PFSK-1 (cell line): ENCODE measurements at regions not wholly inside any gene's neighbourhood (a gene's known extent, or its start where the extent isn't known, plus 50 kb on each side); places are given as distances from the start of the nearest gene placed in this dataset.

Experiments
- FOXP2 ChIP-seq: optimal IDR thresholded peaks from 2 replicates; pipeline ENCODE3; 2011; ENCODE audit warnings: borderline replicate concordance, control low read depth, inconsistent platforms; ENCODE audit not compliant: insufficient read depth; ENCODE audit errors: extremely low read length, extremely low read depth
- POLR2AphosphoS5 ChIP-seq: IDR thresholded peaks from 2 replicates; pipeline ENCODE4 v1.6.1; 2012; ENCODE audit warnings: low read depth, mild to moderate bottlenecking, control low read depth, low read length, moderate library complexity
- REST ChIP-seq, 2 experiments: IDR thresholded peaks; 2 replicates each; pipeline versions ENCODE4 v1.6.1 to v1.8.0; 2011 to 2012; ENCODE audit warnings: low read depth in 2 of 2, low read length in 2 of 2, control low read depth in 1 of 2, inconsistent platforms in 1 of 2, mild to moderate bottlenecking in 1 of 2, moderate library complexity in 1 of 2; ENCODE audit not compliant: insufficient read depth in 1 of 2
- SIN3A ChIP-seq: IDR thresholded peaks from 2 replicates; pipeline ENCODE4 v1.6.1; 2012; ENCODE audit warnings: mild to moderate bottlenecking, low read length, moderate library complexity, borderline replicate concordance; ENCODE audit not compliant: insufficient read depth
- TAF1 ChIP-seq: IDR thresholded peaks from 2 replicates; pipeline ENCODE4 v1.6.1; 2012; ENCODE audit warnings: low read length, control low read depth, borderline replicate concordance; ENCODE audit not compliant: insufficient read depth

- no peak for TF ChIP-seq FOXP2
- TF ChIP-seq TAF1, result no peak
- no peak for TF ChIP-seq REST (IDR thresholded peaks at IDR 0.05; ENCODE audit: insufficient read depth in 1 of 2, low read depth in 2 of 2, low read length in 2 of 2)
- TF ChIP-seq SIN3A, result no peak
- no peak for TF ChIP-seq POLR2AphosphoS5
These were observed 97.3 kb upstream of the ARHGEF3 start for GRCh38 chr3:56899078-56899477.

DNA sequence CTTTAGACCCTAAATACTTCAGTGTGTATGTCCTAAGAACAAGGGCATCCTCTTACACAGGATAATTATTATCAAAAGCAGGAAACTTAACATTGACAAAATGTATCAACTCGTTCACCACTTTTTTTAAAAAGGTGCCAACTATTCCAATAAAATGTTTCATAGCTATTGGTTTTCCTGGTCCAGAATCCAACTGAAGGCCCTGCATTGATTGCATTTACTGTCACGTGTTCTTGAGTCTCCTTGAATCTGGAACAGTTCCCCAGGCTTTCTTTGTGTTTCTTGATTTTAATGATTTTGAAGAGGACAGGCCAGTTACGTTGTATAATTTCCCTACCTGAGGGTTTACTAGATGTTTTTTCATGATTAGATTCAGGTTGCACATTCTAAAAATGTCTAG, 94.6 kb upstream of the ARHGEF3 start:
- no peak for TF ChIP-seq SIN3A
- no peak for TF ChIP-seq POLR2AphosphoS5
- no peak for TF ChIP-seq REST (IDR thresholded peaks at IDR 0.05; ENCODE audit: insufficient read depth in 1 of 2, low read depth in 2 of 2, low read length in 2 of 2)
- TF ChIP-seq TAF1, result no peak
- no peak for TF ChIP-seq FOXP2

- TF ChIP-seq FOXP2, result no peak
- TF ChIP-seq SIN3A, result no peak
- no peak for TF ChIP-seq REST (IDR thresholded peaks at IDR 0.05; ENCODE audit: insufficient read depth in 1 of 2, low read depth in 2 of 2, low read length in 2 of 2)
- no peak for TF ChIP-seq POLR2AphosphoS5
- no peak for TF ChIP-seq TAF1
These were observed 93.2 kb upstream of the ARHGEF3 start for GRCh38 chr3:56894881-56895431.

- TF ChIP-seq FOXP2, result no peak
- TF ChIP-seq SIN3A, result no peak
- no peak for TF ChIP-seq POLR2AphosphoS5
- no peak for TF ChIP-seq REST (IDR thresholded peaks at IDR 0.05; ENCODE audit: insufficient read depth in 1 of 2, low read depth in 2 of 2, low read length in 2 of 2)
- no peak for TF ChIP-seq TAF1
These were observed 88.8 kb upstream of the ARHGEF3 start for GRCh38 chr3:56890448-56891091.

DNA sequence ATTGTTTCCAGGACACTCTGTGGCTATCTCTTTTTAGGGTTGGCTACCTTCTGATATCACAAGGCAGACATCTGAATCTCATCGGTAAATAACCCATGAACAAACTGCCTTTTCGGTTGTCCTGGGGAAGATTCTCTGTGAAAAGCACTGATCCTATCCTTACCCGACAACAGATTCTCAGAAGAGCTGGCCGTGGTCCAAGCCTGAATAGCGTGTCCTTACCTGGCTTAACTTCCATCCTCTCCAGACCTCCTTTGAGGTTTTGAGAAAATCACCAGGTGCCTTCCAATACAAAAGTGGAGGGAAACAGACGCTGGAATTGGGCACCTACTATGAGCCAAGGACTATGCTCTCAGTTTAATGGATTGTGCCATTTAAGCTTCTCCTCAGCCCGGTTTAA, 87.4 kb upstream of the ARHGEF3 start:
- TF ChIP-seq POLR2AphosphoS5 (no peak), REST (IDR thresholded peaks at IDR 0.05; ENCODE audit: insufficient read depth in 1 of 2, low read depth in 2 of 2, low read length in 2 of 2) (no peak), SIN3A (no peak), FOXP2 (no peak), TAF1 (no peak)
